Brain microvascular endothelial cell (primary cell): ENCODE measurements at regions not wholly inside any gene's neighbourhood (a gene's known extent, or its start where the extent isn't known, plus 50 kb on each side); places are given as distances from the start of the nearest gene placed in this dataset.

ENCODE experiments used
- DNase-seq: peaks from one replicate; pipeline ENCODE4 v3.0.0-alpha.2; 2020
- H3K27ac ChIP-seq: fragments of 250-450 bp; sonication (Bioruptor Pico); 2 replicates; pipeline ENCODE4 v1.5.1; 2020; ENCODE audit warnings: mild to moderate bottlenecking, moderate library complexity
- H3K27me3 ChIP-seq: fragments of 250-450 bp; sonication (Bioruptor Pico); replicated peaks from 2 replicates; pipeline ENCODE4 v1.5.1; 2020; ENCODE audit warnings: mild to moderate bottlenecking
- H3K36me3 ChIP-seq: fragments of 250-450 bp; sonication (Bioruptor Pico); replicated peaks from 2 replicates; pipeline ENCODE4 v1.5.1; 2020; ENCODE audit warnings: mild to moderate bottlenecking
- H3K4me3 ChIP-seq: 2 replicates; pipeline ENCODE4 v1.5.1; 2011; ENCODE audit warnings: low read depth, mild to moderate bottlenecking, control low read depth, low read length, moderate library complexity
- CTCF ChIP-seq: IDR thresholded peaks from 2 replicates; pipeline ENCODE4 v1.5.1; 2011; ENCODE audit warnings: low read depth, mild to moderate bottlenecking, moderate library complexity, low read length, control low read depth, inconsistent platforms; ENCODE audit errors: missing control alignments
- in situ Hi-C: cut with HindIII; loops from 2 replicates; pipeline ENCODE4 v1.10.0; 2017; ENCODE audit warnings: low sequenced_read_pairs, low pct_ligation_motif_present

- Histone ChIP-seq H3K4me3 (no peak overlapping the region), H3K27me3 (no peaks in the 10 kb centered on the region), H3K27ac (peak overlapping the region; percentile 49), H3K36me3 (peaks cover 5% of the 10 kb centered on the region)
- in situ Hi-C loops = no loop called here
- DNase-seq = no peak
- no peak for TF ChIP-seq CTCF
Observed at GRCh38 chr18:23356424-23356823, 96.7 kb upstream of the RIOK3 start.

DNA sequence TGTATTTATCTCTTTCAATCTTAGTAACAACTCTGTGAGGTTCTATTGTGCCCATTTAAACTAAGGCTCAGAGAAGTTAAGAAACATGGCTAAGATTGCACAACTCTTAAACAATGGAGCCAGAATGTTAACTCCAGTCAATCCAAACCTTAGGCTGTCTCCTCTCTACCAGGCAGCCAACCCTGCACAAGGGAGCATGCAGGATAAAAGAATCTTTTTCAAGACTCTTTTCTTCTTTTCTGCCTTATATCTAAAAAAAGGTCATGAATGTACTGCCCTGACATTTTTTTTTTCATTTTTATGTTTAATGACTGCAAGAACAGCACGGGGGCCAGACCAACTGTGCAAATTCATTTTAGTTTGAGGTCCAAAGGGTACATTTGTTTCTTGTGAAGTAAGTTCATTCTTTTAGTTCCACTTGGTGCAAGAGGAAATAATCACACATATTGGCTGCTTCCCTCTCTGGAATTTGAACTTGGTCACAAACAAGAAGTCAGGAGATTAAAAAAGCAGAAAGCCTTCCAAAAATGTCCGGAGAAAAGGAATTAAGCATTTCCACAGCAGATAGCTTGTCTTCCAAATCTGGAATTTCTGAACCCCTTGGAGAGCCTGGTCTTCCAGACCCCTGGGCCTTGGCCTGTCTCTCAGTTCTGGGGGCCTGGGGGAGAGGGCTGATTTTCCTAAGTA is 96.0 kb upstream of the RIOK3 start:
- Histone ChIP-seq H3K4me3 (no peak overlapping the region), H3K36me3 (no peaks in the 10 kb centered on the region), H3K27ac (peak overlapping the region; percentile 49), H3K27me3 (no peaks in the 10 kb centered on the region)
- TF ChIP-seq CTCF = no peak
- no peak for DNase-seq
- in situ Hi-C loops = no loop called here

DNA sequence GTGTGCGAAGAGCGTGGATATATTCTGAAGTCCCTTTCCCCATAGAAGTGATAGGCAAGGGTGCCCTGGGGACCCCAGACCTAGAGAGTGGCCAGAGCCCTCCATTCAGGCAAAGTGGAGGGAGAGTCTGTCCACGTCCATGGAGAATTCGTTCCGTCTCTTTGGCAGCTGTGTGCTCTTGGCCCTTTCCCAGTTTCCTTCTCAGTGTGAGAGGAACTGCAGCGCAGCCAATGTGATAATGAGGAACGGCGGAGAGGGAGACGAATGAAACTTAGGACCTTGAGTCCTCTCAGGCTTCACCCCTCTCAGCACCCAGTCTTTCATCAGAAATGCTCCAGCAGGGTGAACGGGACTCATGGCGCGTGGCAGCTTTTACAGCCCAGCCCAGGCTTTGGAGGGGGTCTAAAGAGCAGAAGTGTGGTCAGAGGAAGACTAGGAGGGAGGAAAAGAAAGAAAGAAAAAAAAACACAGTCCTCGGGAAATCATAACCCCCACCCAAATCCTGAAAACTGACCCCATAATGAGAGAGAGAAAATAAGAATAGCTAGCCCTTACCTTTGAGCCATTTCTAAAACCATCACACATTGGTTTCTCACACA is 95.0 kb upstream of the RIOK3 start:
- in situ Hi-C loops = no loop called here
- H3K27me3 ChIP-seq = no peaks in the 10 kb centered on the region
- no peaks in the 10 kb centered on the region for H3K36me3 ChIP-seq
- no peak overlapping the region for H3K4me3 ChIP-seq
- DNase-seq = no peak
- no peak overlapping the region for H3K27ac ChIP-seq
- TF ChIP-seq CTCF = no peak

GRCh38 chr18:23359421-23359820 is 93.7 kb upstream of the RIOK3 start:
- Histone ChIP-seq H3K4me3 (no peak overlapping the region), H3K27ac (no peak overlapping the region), H3K27me3 (no peaks in the 10 kb centered on the region), H3K36me3 (no peaks in the 10 kb centered on the region)
- in situ Hi-C loops = no loop called here
- no peak for DNase-seq
- no peak for TF ChIP-seq CTCF

DNA sequence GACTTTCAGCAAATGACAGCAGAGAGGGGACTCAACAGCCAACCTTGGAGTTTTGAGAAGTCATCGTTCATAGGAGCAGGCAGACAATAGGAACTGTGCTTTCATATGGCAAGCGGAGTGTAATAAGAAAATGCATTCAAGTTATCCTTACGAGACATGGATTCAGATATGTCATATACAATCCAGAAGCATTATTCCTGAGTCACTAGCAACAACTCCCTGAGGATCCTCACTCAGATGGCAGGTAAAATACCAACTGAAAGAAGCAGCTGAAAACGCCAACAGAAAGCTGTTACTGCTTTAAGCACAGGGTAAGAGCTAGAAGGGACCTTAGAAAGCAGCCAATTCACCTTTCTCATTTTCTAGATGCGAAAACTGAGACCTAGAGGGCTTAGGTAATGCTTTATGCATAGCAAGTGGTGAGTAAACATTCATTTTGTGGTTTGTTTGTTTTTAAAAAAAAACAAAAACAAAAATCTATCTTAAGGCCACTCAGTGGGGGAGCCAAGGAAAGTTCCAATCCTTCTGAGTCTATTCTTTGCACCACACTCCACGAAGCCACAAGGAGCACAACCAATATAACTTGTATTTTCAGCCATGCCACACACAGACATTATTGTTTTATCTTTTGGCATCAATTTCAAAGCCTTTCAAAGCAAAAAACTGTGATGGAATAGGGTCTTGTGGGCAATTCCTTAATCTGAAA is 89.1 kb upstream of the RIOK3 start:
- no peak for DNase-seq
- no peak overlapping the region for H3K27ac ChIP-seq

More for the DNA sequence above, 89.1 kb upstream of the RIOK3 start:
- Histone ChIP-seq H3K27me3 (no peaks in the 10 kb centered on the region), H3K4me3 (no peak overlapping the region), H3K36me3 (no peaks in the 10 kb centered on the region)
- no peak for TF ChIP-seq CTCF
- in situ Hi-C loops = no loop called here
